GM20000 (cell line): ENCODE measurements at regions not wholly inside any gene's neighbourhood (a gene's known extent, or its start where the extent isn't known, plus 50 kb on each side); places are given as distances from the start of the nearest gene placed in this dataset.

Experiments used
- DNase-seq: peaks from one replicate; pipeline ENCODE4 v3.0.0; 2012; ENCODE audit warnings: low spot score
- CTCF ChIP-seq: IDR thresholded peaks from 2 replicates; pipeline ENCODE4 v1.5.1; 2012; ENCODE audit warnings: mild to moderate bottlenecking, control low read depth; ENCODE audit errors: extremely low read depth, missing control alignments

GRCh38 chr17:71668807-71669206 lies 452.0 kb upstream of the SOX9 start:
- DNase-seq: no peak
- no peak for TF ChIP-seq CTCF

DNA sequence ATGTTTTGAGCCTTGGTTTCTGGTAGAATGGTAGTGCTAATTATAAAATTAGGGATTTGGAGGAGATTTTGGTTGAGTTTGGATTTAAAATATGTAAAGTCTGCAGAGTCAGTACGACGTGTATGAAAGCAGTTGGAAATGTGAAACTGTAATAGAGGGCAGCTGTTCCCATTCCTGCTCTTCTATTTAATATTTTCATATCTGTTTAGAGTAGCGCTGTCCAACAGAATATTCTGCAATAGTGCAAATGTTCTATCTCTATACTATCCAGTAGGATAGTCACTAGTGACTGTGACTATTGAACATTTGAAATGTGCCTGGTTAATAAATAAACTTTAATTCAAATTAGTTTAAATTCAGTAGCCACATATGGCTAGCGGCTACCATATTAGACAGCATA lies 443.4 kb upstream of the SOX9 start:
- no peak for DNase-seq

GRCh38 chr17:71679832-71680231 lies 441.0 kb upstream of the SOX9 start:
- DNase-seq: no peak
- TF ChIP-seq CTCF: no peak

More for the DNA sequence above, 443.4 kb upstream of the SOX9 start:
- TF ChIP-seq CTCF: no peak

GRCh38 chr17:71681427-71682173 lies 439.2 kb upstream of the SOX9 start:
- no peak for TF ChIP-seq CTCF

GRCh38 chr17:71682174-71682494 lies 438.7 kb upstream of the SOX9 start:
- DNase-seq: no peak
- no peak for TF ChIP-seq CTCF

More at GRCh38 chr17:71681427-71682173, 439.2 kb upstream of the SOX9 start:
- no peak for DNase-seq

GRCh38 chr17:71689782-71690181 lies 431.0 kb upstream of the SOX9 start:
- no peak for DNase-seq
- TF ChIP-seq CTCF: no peak

DNA sequence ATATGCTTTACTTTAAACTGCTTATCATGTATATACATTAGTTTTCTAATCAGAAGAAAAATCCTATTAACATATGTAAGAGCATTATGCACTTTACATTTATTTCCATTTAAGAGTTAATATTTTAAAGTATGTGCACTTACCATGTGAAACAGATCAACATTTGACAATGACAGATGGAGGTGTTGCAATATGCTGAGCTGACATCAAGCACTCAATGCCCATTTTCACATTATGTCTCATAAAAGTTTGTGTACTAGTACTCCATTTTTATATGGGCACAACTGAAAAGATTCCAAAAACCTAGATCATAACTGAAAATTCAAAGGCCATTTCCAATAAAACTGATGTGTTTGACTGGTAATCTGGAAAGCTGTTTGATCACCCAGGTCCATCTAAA lies 420.9 kb upstream of the SOX9 start:
- no peak for DNase-seq
- TF ChIP-seq CTCF: no peak
